NCI-H82 treated with DMSO at 0.1 percent for 48 hours (cell line): ENCODE measurements at regions not wholly inside any gene's neighbourhood (a gene's known extent, or its start where the extent isn't known, plus 50 kb on each side); places are given as distances from the start of the nearest gene placed in this dataset.

Experiments used
- DNase-seq: peaks from one replicate; lab custom pipeline; 2025; ENCODE audit not compliant: unreplicated experiment; lab: John Stamatoyannopoulos, UW

DNA sequence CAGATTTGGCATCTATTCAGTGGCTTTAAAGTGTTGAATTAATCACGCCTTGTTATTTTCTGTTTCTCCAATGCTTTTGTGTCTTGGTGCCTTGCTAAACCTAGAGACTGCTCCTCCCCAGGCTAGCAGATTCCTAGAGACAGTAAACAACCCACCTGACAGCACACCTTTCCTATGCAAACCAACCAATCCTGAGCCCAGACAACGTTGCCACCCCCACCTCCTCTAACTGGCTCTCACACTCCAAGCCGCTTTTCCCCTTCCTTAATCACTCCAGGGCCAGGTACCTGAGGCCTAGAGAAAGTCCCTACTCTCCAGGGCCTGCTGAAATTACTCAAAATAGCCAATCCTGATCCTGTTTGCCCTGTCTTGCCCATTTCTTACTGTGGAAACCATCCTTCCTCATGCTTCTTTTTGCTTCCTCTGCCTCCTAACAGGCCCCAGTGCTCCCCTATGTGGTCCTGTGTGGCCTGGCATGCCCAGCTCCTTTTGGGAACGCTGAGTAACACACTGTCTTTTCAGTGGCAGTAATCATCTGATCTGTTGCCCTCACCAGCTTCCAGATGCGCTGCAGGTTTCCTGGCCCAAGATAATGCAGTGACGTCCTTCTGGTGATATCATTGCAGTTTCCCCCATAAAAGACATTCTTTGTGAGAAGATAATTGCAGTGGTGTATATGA, 53.4 kb downstream of the GAS1 start:
- no peak for DNase-seq

DNA sequence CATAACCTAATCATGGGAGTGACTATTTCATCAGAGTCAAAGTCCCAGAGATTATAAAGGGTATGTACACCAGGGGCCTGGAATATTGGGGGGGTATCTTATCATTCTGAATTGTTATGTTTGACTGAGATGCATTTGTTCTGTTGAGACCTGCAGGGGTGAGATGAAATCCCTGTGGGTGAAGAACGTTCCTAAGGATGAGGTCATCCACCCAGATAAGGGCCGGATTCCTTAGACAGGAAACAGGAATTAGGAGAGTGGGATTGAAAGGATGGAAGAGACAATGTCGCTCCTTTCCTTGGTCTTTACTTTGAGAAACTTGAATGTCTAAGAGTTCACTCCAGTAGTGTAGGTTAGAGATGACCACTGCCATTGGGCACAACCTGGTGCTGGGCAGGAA, 54.7 kb downstream of the GAS1 start:
- no peak for DNase-seq

DNA sequence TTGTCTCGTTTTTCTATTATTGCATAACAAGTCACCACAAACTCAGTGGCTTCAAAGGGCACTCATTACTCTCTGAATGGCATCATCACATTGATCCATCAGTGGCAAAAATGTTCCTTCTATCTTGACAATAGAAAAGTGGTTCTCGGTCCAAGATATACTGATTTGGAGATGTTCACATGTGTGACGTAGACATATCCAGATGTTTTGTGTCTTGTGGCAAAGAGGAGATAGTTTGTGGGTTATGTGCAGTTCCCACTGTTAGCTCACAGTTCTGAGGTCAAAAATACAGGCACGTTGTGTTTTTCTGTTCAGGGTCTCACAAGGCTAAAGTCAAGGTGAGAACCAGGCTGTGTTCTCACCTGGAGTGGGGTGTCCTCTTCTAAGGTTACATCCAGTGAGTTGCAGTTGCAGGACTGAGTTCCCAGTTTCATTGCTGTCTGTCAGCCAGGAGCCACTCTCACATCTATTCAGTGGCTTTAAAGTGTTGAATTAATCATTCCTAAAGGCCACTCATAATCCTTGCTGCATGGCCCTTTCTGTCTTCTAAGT, 55.3 kb downstream of the GAS1 start:
- DNase-seq, result no peak

DNA sequence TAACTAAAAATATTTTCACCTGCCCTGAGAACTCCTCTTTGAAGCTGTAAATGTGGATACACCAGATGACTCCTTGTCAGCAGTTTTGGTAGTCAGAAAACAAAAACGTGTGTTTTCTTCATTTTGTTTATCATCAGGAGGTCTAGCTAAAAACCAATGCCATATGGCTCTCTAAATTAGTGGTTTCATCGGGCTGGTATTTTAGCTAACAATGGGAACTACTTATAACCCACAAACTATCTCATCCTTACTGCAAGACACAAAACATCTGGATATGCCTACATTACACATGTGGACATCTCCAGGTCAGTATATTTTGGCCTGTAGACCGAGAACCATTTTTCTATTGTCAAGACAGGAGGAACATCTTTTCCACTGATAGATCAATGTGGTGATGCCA, 56.2 kb downstream of the GAS1 start:
- no peak for DNase-seq

DNA sequence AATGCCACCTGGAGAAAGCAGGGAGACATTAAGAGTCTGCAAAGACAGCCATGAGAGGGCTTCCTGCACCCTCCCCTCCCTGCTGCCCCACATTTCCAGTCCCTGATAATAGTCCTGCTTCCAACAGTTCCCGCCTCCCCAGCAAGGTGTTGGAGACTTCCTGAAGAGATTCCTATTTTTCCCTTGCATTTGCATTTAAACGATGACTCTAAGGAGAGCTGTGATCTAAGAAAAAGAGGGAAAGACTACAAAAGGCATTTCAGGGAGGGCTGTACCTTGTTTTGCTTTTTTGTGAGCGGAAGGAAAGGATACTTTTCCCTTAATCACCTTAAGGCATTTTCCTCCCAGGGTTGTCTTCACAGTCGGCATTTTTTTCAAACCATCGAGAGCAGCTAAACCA, 62.1 kb downstream of the GAS1 start:
- no peak for DNase-seq

DNA sequence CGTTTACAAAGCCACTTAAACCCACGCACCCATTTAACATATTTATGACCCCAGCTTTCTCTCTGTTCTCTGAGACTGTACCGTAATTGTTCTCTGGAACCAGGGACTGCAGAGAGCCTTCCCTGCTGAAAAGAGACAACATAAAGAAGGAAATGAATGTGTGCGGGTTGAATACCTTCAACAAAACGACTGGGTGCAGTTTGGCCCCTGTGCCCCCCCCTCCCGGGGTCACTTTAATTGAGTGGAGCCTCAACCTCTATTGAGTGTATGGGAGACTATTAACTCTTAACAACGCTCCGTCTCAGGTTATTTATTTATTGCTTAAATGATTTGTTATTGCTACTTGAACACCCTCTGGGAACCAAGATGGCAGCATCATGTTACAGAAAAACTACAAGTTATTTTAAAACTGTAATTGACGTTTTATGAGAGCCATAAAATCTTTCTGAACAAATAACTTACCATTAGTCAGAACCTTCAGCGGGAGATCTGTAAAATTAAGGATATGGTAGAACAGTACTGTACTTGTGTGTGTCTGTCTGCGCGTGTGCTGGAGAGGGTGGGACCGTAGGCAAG, 70.6 kb downstream of the GAS1 start:
- no peak for DNase-seq

DNA sequence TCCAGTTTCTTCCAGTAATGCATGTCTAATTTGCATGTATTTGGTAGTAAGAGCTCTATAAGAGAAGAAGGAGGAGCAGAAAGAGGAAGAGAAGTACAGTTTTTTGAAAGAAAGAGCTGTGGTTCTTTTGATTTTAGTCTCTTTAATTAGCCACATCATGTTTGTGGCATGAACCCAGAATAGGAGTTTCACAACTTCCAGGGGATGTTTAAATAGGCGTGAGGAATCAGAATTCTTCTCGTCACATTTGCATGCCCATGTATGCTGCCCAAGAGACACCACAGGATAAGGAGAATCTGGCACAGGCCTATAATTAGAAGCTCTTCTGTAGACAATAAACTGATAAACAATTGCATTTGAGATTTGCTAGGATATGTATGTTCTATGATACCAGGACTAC, 78.7 kb downstream of the GAS1 start:
- no peak for DNase-seq

DNA sequence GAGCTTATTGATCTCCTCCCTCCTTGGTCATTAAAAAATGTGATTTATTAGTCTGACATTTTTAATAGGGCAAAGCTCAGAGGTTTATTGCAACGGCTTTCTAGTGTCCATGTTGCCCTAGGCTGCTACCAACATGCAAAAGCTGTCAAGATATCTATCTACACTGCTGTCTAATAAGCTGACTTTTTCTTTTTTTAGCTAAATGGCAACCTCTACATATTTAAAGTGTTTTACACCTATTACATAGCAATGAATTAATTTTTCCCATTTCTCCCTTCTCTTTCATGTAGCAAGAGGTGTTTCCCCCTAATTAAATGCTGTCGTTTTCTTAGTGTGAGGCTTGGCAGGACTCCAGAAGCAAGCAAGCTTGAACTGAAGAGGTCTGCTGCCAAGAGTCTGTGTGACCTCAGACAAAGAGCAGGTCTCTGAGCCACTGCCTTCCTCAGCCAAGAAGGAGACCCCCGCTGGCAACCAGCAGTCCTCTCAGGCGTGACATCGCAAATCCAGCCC, 79.4 kb downstream of the GAS1 start:
- DNase-seq, result no peak

DNA sequence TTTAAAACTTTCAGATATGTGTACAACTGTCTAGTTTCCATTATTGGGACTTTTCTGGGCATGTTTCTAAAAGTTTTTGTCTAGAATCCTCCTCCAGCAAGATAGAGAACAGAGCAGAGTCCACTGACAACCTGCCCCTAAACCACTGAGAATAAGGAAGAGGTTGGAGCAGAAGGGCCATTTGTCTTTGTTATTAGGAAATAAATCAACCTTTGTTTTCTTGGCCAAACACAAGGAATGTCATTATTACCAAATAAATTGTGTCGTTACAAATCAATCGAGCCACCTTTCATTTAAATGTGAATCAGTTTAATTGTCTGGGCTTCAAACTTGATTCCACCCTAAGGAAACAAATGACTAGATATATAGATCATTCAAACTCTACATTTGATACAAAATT, 81.4 kb downstream of the GAS1 start:
- DNase-seq, result no peak

DNA sequence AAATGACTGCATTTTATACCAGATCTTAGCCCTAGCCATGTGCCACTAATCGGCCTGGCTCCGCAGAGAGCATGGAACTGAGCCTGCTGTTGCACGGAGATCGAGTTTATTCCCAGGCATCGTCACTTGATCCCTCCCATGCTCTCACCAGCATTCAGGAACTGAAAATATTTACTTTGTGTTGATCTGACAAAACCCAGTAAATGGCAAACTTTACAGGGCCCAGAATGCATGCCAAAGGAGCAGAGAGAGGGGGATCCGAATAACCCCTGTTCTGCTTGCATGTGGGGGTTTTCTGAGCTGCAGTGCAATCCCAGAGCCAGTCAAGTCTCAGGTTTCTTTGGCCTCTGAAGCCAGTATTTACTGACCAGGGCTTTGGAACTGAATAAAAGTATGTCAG, 87.3 kb downstream of the GAS1 start:
- DNase-seq, result no peak

DNA sequence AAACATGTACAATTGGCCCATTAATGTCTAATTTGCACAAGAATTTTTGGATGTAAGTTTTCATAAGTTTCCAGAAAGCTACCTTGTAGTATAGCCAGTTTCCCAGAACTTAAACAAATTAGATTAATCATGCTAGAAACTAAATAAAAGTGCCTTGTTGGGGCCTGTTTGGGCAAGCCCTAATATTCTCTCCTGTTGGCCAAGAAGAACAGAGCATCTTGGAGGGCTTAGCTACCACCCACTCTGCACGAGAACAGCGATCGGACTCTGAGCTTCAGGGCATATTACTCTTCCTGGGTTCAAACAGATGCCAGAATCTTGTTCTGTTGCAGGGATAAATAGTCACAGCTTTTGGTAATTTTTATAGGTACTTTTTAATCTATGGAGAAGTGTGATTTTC, 88.2 kb downstream of the GAS1 start:
- DNase-seq, result no peak

DNA sequence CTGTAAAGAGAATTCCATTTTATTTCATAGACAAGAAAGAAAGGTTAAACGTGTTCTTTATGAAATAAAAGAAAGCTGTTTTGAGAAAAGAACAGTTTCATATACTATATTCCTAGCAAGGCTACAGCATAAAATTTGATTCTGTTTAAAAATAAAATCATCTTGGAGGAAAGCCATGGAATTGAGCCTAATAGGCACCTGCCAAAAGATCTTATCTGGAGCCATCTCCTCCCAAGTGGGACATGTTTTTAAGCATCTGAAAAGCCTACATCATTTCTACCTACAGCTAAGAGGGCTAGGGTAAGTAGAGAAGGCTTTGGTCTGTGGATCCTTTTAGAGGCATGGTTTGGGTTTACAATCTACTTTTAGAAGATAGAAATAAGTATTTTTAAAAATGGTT, 89.3 kb downstream of the GAS1 start:
- no peak for DNase-seq

DNA sequence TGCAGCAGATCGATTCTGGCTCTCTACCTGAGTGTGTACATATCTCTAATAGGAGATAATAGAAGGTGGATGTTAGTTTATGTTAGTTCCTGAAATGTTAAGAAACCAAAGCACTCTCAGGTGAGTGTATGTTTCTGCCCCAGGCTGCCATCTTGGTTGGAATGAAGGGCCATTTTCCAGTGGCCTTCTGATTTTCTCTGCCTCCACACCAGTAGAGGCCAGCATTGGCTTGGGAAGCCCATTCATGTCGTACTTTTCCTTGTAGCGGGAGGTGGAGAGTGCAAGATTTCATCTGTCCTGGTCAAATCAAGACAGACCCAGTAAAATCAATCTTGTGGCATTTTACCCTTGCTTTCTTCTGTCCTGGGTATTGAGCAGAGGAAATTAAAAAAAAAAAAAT, 91.0 kb downstream of the GAS1 start:
- no peak for DNase-seq

DNA sequence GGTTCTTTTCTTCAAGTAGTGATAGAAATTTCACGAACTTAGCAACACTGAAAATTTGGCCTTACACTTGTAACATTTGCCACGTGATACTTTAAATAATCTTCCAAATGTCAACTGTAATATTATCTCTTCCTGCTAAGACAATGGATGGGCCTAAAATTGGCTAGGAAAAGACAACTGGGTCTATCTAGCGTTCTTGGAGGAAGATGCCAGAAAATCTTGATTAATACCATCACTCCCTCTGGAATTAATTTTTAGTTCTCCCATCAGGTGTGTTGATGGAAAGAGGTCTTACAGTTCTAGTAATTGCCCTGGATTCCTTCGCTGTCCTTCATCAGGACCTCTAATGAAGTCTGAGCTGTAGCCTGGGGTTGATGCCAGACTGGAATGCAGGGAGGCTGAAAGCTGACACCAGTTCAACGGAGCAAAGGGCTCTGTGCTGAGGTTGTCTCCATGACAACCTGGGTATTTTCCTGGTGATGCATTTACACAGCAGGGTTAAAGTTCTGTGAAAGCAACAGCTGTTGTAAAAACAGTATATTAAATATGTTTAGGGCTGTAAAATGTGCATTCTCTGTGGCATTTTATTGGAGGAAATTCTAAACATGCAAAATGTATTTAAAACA, 92.3 kb downstream of the GAS1 start:
- no peak for DNase-seq

DNA sequence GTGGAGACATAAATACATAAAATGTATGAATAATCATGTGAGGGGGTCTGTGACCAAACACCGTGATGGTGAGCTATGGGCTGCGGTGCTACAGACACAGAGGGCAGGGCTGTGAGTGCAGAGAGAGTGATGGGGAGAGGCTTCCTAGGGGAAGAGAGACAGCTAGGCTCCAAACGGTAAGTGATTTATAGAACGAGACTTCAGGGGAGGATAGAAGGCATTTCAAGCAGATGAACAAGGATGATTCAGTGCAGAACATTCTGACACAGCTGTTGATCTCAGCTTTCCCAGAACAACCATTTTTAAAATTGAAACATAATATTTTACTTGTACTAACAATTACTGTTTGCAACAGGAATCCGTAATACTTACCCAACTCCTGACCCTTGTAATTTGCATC, 100.7 kb downstream of the GAS1 start:
- no peak for DNase-seq

DNA sequence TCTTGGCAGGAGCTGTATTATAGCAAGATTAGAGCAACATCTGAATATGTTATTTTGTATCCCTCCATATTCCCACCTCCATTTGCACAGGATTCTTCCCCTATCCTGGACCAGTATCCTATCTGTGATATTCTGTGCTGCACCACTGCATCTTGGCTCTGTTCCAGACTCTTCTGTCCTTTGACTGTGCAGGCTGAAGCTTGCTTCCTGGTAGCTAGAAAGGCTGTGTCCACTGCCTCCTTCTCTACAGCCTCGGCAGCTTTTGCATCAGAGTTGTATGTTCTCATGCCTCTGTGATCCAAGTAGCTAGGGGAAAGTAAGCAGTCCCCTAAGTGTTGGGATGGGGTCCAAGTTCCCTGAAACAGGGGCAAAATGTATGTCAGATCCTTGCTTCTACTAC, 104.1 kb downstream of the GAS1 start:
- DNase-seq, result no peak

DNA sequence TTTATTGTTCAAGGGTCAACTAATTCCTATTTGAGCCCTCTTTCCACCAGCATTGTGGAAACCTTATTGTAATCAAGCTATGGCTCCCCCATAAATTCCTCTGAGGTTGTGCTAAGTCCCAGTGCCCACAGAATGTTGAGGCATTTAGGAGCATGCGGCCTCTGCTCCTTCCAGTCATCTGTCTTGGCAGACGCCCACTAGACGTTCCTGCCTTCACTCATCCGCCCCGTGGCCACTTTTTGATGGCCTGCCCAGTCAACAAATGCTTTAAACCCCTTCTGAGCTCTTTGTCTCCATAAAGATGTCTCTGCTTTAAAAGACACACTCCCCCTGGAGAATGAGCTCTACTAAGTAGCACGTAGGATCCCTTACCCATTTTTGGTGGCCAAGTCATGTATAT, 104.7 kb downstream of the GAS1 start:
- no peak for DNase-seq

DNA sequence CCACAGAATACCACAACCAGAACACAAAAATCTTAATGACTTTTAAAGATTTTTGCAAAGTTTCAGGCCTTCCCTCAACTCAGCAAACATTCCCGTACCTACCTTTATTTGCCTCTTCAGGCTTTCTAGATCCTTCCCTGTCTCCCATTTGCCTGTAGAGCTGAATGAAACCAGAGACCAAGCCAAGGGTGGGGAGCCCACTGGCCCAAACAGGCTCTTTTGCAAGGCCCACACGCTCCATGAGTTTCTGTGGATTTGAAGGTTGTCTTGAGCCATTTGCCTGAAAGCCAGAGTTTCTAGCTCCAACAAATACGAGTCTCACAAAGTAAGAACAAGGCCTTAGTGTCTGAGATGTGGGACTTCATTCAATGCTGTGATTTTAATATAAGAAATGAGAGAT, 107.8 kb downstream of the GAS1 start:
- DNase-seq, result no peak

DNA sequence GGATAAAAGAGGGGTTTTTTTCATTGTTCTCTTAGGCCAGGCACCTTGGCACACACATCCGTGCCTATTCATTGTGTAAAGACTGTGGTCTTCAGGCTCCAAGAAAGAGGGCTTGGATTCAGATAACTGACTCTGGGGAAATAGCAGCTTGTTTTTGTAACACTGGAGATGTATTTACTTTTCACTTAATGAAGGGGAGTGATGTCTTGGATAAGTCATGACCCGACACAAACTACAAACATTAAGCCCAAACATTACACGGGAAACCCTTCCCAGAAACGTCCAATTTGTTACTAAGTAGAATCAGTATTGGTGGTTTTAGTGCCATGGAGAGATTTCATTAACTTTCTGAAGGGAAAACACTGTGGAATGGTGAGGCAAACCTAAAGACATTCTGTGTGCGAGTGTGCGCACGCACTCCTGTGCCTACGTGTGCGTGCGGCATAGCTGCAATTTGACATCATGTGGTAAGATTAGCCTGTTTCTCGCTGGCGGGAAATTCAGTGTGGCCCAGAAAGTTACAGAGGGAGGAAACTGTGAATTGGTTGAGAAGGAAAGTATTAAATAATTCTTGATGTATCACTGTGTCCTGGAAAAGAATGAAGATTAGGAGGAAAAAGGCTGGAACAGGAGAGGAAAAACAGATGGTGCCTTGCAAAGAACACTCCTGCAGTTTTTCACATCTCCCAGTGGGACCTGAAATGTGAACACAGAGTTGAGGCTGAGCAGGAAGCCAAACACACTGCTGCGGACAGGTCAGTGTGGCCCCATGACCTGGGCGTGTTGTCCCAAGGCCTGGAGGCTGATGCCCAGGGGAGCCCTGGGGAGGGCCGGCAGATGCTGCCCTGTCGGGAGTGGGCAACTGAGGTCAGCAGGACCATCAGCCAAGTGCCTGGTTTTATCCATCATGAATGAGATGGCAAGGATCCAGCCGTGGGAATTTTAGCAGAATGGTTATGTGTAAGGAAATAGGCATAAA, 108.5 kb downstream of the GAS1 start:
- no peak for DNase-seq

DNA sequence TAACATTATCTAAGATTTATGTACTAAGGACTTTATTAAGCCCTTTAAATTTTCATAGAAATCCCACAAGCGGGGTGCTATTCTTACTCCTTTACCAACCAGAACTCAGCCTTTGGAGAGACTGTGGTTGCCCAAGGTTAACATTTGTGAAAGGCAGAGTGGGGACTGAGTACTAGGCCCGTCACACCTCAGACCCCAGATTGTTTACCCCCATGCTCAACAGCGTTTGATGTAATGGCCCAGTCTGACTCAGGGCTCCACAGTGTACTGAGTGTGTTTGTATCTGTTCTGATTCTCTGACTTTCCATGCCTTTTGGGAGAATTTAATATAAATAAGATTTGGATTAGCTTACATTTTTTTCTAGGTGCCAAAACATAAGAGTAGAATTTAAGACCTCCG, 110.0 kb downstream of the GAS1 start:
- no peak for DNase-seq

DNA sequence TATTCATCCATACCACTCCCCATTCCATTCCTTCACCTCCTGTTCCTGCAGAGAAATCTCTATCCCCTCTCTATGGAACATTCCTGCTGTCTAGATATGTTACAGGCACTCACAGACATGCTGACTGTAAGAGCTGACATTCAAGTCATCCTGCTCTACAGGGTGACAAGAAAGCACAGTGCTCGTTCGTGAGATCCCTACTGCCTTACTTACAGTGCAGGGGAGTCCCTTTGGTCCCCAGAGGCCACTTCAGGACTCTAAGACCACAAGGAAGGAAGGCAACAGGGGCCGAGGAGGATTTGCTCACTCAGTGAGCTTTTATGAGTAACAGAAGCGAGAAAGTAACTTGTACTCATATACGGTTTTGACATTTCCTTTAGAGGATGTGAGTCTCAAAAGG, 110.5 kb downstream of the GAS1 start:
- DNase-seq, result no peak
